ENCODE measurements at regions not wholly inside any gene's neighbourhood (a gene's known extent, or its start where the extent isn't known, plus 50 kb on each side); places are given as distances from the start of the nearest gene placed in this dataset.

- H3K4me1 ChIP-seq, result no peaks in the 10 kb centered on the region
- 22% methylated on average over 4 of the region's 4 CpGs for WGBS
These were observed 524.0 kb upstream of the KIRREL3 start for GRCh38 chr11:127524618-127525017.

GRCh38 chr11:127521413-127521812 lies 520.8 kb upstream of the KIRREL3 start:
- intact Hi-C loops (cut with DNase I), result no loop called here
- H3K9me3 ChIP-seq, result no peaks in the 10 kb centered on the region
- no peak for TF ChIP-seq POLR2A (IDR thresholded peaks at IDR 0.05; ENCODE audit: low read depth)
- no peak for TF ChIP-seq POLR2AphosphoS5 (IDR thresholded peaks at IDR 0.05)
- no peak for TF ChIP-seq EP300 (IDR thresholded peaks at IDR 0.05)
- no peak for TF ChIP-seq CTCF (IDR thresholded peaks at IDR 0.05)
- H3K27me3 ChIP-seq, result no peaks in the 10 kb centered on the region
- no peaks in the 10 kb centered on the region for H3K4me1 ChIP-seq
- no peak overlapping the region for H3K27ac ChIP-seq (replicated peaks in 1 of 4)
- no peaks in the 10 kb centered on the region for H3K36me3 ChIP-seq
- DNase-seq (ENCODE audit: extremely low spot score), result no peak
- WGBS, result 70% methylated on average over 2 of the region's 2 CpGs
- no peak overlapping the region for H3K4me3 ChIP-seq

More at GRCh38 chr11:127524618-127525017, 524.0 kb upstream of the KIRREL3 start:
- no peaks in the 10 kb centered on the region for H3K27me3 ChIP-seq
- H3K4me3 ChIP-seq, result no peak overlapping the region
- intact Hi-C loops (cut with DNase I), result no loop called here
- no peak overlapping the region for H3K27ac ChIP-seq (replicated peaks in 1 of 4)
- no peak for DNase-seq (ENCODE audit: extremely low spot score)
- H3K9me3 ChIP-seq, result no peaks in the 10 kb centered on the region
- TF ChIP-seq POLR2AphosphoS5 (IDR thresholded peaks at IDR 0.05), result no peak
- TF ChIP-seq CTCF (IDR thresholded peaks at IDR 0.05), result no peak
- no peak for TF ChIP-seq EP300 (IDR thresholded peaks at IDR 0.05)
- no peaks in the 10 kb centered on the region for H3K36me3 ChIP-seq

- TF ChIP-seq EP300 (IDR thresholded peaks at IDR 0.05), result no peak
- no peak for TF ChIP-seq POLR2A (IDR thresholded peaks at IDR 0.05; ENCODE audit: low read depth)
- TF ChIP-seq CTCF (IDR thresholded peaks at IDR 0.05), result no peak
- TF ChIP-seq POLR2AphosphoS5 (IDR thresholded peaks at IDR 0.05), result no peak
- H3K4me1 ChIP-seq, result no peaks in the 10 kb centered on the region
- no peaks in the 10 kb centered on the region for H3K9me3 ChIP-seq
- intact Hi-C loops (cut with DNase I), result no loop called here
- H3K27ac ChIP-seq (replicated peaks in 1 of 4), result no peak overlapping the region
- WGBS, result 73% methylated on average over 1 of the region's 1 CpG
- no peaks in the 10 kb centered on the region for H3K36me3 ChIP-seq
- H3K4me3 ChIP-seq, result no peak overlapping the region
- H3K27me3 ChIP-seq, result no peaks in the 10 kb centered on the region
- DNase-seq (ENCODE audit: extremely low spot score), result no peak
These were observed 507.3 kb upstream of the KIRREL3 start for GRCh38 chr11:127507851-127508250.

GRCh38 chr11:127506647-127507046 lies 506.1 kb upstream of the KIRREL3 start:
- no peaks in the 10 kb centered on the region for H3K36me3 ChIP-seq
- H3K9me3 ChIP-seq, result no peaks in the 10 kb centered on the region
- intact Hi-C loops (cut with DNase I), result no loop called here
- H3K4me1 ChIP-seq, result no peaks in the 10 kb centered on the region
- DNase-seq (ENCODE audit: extremely low spot score), result no peak
- H3K27me3 ChIP-seq, result no peaks in the 10 kb centered on the region
- no peak overlapping the region for H3K27ac ChIP-seq (replicated peaks in 1 of 4)
- no peak for TF ChIP-seq POLR2A (IDR thresholded peaks at IDR 0.05; ENCODE audit: low read depth)
- TF ChIP-seq CTCF (IDR thresholded peaks at IDR 0.05), result no peak
- TF ChIP-seq EP300 (IDR thresholded peaks at IDR 0.05), result no peak
- no peak for TF ChIP-seq POLR2AphosphoS5 (IDR thresholded peaks at IDR 0.05)
- no peak overlapping the region for H3K4me3 ChIP-seq

GRCh38 chr11:127506126-127506525 lies 505.6 kb upstream of the KIRREL3 start:
- Histone ChIP-seq H3K36me3 (no peaks in the 10 kb centered on the region), H3K9me3 (no peaks in the 10 kb centered on the region), H3K4me3 (no peak overlapping the region), H3K27me3 (no peaks in the 10 kb centered on the region), H3K4me1 (no peaks in the 10 kb centered on the region), H3K27ac (replicated peaks in 1 of 4) (no peak overlapping the region)
- DNase-seq (ENCODE audit: extremely low spot score), result no peak
- intact Hi-C loops (cut with DNase I), result no loop called here
- TF ChIP-seq EP300 (IDR thresholded peaks at IDR 0.05) (no peak), POLR2A (IDR thresholded peaks at IDR 0.05; ENCODE audit: low read depth) (no peak), CTCF (IDR thresholded peaks at IDR 0.05) (no peak), POLR2AphosphoS5 (IDR thresholded peaks at IDR 0.05) (no peak)
- 61% methylated on average over 2 of the region's 2 CpGs for WGBS
